Liver (tissue), 8 donors: ENCODE measurements at regions not wholly inside any gene's neighbourhood (a gene's known extent, or its start where the extent isn't known, plus 50 kb on each side); places are given as distances from the start of the nearest gene placed in this dataset.

ENCODE experiments used
- DNase-seq: peaks from one replicate; pipeline ENCODE4 v3.0.0-alpha.2; 2017; ENCODE audit warnings: low spot score
- H3K27ac ChIP-seq, 2 donors: one replicate each; pipeline ENCODE4 v1.7.0; 2013; ENCODE audit warnings: inconsistent platforms in 2 of 2, low read length in 2 of 2, control low read depth in 1 of 2, low read depth in 1 of 2, mild to moderate bottlenecking in 1 of 2
- H3K27me3 ChIP-seq, 4 donors: one replicate each; pipeline versions ENCODE4 v1.6.1 to v1.7.0; 2013; ENCODE audit warnings: low read length in 3 of 4, inconsistent platforms in 1 of 4, mild to moderate bottlenecking in 1 of 4, moderate library complexity in 1 of 4; ENCODE audit not compliant: control insufficient read depth in 4 of 4, insufficient read depth in 4 of 4
- H3K36me3 ChIP-seq, 4 donors: one replicate each; pipeline versions ENCODE4 v1.6.1 to v1.7.0; 2013; ENCODE audit warnings: low read length in 3 of 4, mild to moderate bottlenecking in 3 of 4, low read depth in 1 of 4, moderate library complexity in 1 of 4; ENCODE audit not compliant: control insufficient read depth in 4 of 4, insufficient read depth in 3 of 4
- H3K4me1 ChIP-seq, 4 donors: one replicate each; pipeline versions ENCODE4 v1.6.1 to v1.7.0; 2013; ENCODE audit warnings: low read length in 3 of 4, mild to moderate bottlenecking in 3 of 4, moderate library complexity in 1 of 4; ENCODE audit not compliant: control insufficient read depth in 4 of 4, insufficient read depth in 4 of 4
- H3K4me3 ChIP-seq, 3 donors: one replicate each; pipeline versions ENCODE4 v1.6.1 to v1.7.0; 2013; ENCODE audit warnings: low read length in 3 of 3, control low read depth in 1 of 3, low read depth in 1 of 3, mild to moderate bottlenecking in 1 of 3
- H3K9ac ChIP-seq, 2 donors: one replicate each; pipeline ENCODE4 v1.7.0; 2013; ENCODE audit warnings: low read length in 2 of 2, mild to moderate bottlenecking in 2 of 2, moderate library complexity in 2 of 2, control low read depth in 1 of 2, low read depth in 1 of 2
- H3K9me3 ChIP-seq, 4 donors: one replicate each; pipeline versions ENCODE4 v1.6.1 to v1.7.0; 2013; ENCODE audit warnings: low read length in 3 of 4; ENCODE audit not compliant: control insufficient read depth in 4 of 4
- CTCF ChIP-seq: fragments of 150-350 bp; IDR thresholded peaks from 2 replicates; pipeline ENCODE4 v1.5.1; 2017; ENCODE audit warnings: improper control_type of control experiment, low read depth, low read length; ENCODE audit not compliant: missing input control
- EGR1 ChIP-seq, 2 donors: IDR thresholded peaks; 2 replicates each; pipeline ENCODE4 v1.6.1; 2016 to 2018; ENCODE audit warnings: antibody characterized with exemption in 2 of 2, low read depth in 2 of 2
- FOXA1 ChIP-seq: IDR thresholded peaks from 2 replicates; pipeline ENCODE4 v1.6.1; 2016; ENCODE audit warnings: antibody characterized with exemption
- FOXA2 ChIP-seq: IDR thresholded peaks from 2 replicates; pipeline ENCODE4 v1.6.1; 2016; ENCODE audit warnings: antibody characterized with exemption
- GABPA ChIP-seq, 2 donors: IDR thresholded peaks in 1 of 2; conservative IDR thresholded peaks in 1 of 2; 2 replicates each; pipeline ENCODE4 v1.6.1; 2016; ENCODE audit warnings: antibody characterized with exemption in 2 of 2, mild to moderate bottlenecking in 1 of 2, moderate library complexity in 1 of 2
- HNF4A ChIP-seq, 2 donors: conservative IDR thresholded peaks; 2 replicates each; pipeline ENCODE4 v1.6.1; 2016; ENCODE audit warnings: antibody characterized with exemption in 2 of 2, mild to moderate bottlenecking in 2 of 2
- HNF4G ChIP-seq: IDR thresholded peaks from 2 replicates; pipeline ENCODE4 v1.6.1; 2016; ENCODE audit warnings: antibody characterized with exemption
- JUND ChIP-seq, 2 donors: IDR thresholded peaks; 2 replicates each; pipeline ENCODE4 v1.6.1; 2016; ENCODE audit warnings: antibody characterized with exemption in 2 of 2
- MAX ChIP-seq: IDR thresholded peaks from 2 replicates; pipeline ENCODE4 v1.6.1; 2016; ENCODE audit warnings: antibody characterized with exemption
- NR2F2 ChIP-seq: IDR thresholded peaks from 2 replicates; pipeline ENCODE4 v1.6.1; 2016; ENCODE audit warnings: antibody characterized with exemption
- RAD21 ChIP-seq, 2 donors: IDR thresholded peaks; 2 replicates each; pipeline ENCODE4 v1.6.1; 2016; ENCODE audit warnings: antibody characterized with exemption in 2 of 2, mild to moderate bottlenecking in 2 of 2
- REST ChIP-seq: IDR thresholded peaks from 2 replicates; pipeline ENCODE4 v1.6.1; 2016; ENCODE audit warnings: antibody characterized with exemption, mild to moderate bottlenecking
- RXRA ChIP-seq, 2 donors: IDR thresholded peaks; 2 replicates each; pipeline ENCODE4 v1.6.1; 2017 to 2018; ENCODE audit warnings: antibody characterized with exemption in 2 of 2, mild to moderate bottlenecking in 1 of 2
- SP1 ChIP-seq: IDR thresholded peaks from 2 replicates; pipeline ENCODE4 v1.6.1; 2018; ENCODE audit warnings: antibody characterized with exemption, mild to moderate bottlenecking
- TAF1 ChIP-seq: conservative IDR thresholded peaks from 2 replicates; pipeline ENCODE4 v1.6.1; 2016; ENCODE audit warnings: antibody characterized with exemption, mild to moderate bottlenecking
- YY1 ChIP-seq: IDR thresholded peaks from 2 replicates; pipeline ENCODE4 v1.6.1; 2016; ENCODE audit warnings: antibody characterized with exemption, mild to moderate bottlenecking
- WGBS: extraction: QIAGEN DNeasy Blood & Tissue Kit; methylation state at CpG from one replicate; pipeline ENCODE4 v1.1.7; 2013; 5-methylcytosine and 5-hydroxymethylcytosine counted together
- TF ChIP-seq, protein P1 (sequence below): IDR thresholded peaks from 2 replicates; pipeline ENCODE4 v1.6.1; 2016; ENCODE audit warnings: antibody characterized with exemption
- TF ChIP-seq, protein P2 (sequence below): IDR thresholded peaks from 2 replicates; pipeline ENCODE4 v1.6.1; 2016; ENCODE audit warnings: antibody characterized with exemption
- donor health status: healthy.
- donor health status: healthy.
- donor health status: healthy.
- donor health status: healthy.
- donor health status: healthy.

- TF ChIP-seq, protein P1, sequence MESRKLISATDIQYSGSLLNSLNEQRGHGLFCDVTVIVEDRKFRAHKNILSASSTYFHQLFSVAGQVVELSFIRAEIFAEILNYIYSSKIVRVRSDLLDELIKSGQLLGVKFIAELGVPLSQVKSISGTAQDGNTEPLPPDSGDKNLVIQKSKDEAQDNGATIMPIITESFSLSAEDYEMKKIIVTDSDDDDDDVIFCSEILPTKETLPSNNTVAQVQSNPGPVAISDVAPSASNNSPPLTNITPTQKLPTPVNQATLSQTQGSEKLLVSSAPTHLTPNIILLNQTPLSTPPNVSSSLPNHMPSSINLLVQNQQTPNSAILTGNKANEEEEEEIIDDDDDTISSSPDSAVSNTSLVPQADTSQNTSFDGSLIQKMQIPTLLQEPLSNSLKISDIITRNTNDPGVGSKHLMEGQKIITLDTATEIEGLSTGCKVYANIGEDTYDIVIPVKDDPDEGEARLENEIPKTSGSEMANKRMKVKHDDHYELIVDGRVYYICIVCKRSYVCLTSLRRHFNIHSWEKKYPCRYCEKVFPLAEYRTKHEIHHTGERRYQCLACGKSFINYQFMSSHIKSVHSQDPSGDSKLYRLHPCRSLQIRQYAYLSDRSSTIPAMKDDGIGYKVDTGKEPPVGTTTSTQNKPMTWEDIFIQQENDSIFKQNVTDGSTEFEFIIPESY = no peak
Measured at GRCh38 chr13:102508411-102508810, 88.4 kb upstream of the TPP2 start (continued).

- no peak for TF ChIP-seq JUND (IDR thresholded peaks at IDR 0.05)
- TF ChIP-seq, protein P2, sequence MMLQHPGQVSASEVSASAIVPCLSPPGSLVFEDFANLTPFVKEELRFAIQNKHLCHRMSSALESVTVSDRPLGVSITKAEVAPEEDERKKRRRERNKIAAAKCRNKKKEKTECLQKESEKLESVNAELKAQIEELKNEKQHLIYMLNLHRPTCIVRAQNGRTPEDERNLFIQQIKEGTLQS = no peak
- no peak for TF ChIP-seq HNF4A (conservative IDR thresholded peaks at IDR 0.05)
- TF ChIP-seq RXRA (IDR thresholded peaks at IDR 0.05) = no peak
- no peak for TF ChIP-seq HNF4G
- TF ChIP-seq NR2F2 = no peak
- no peak for TF ChIP-seq TAF1
- no peak for TF ChIP-seq FOXA1
- TF ChIP-seq FOXA2 = no peak
- no peak for TF ChIP-seq SP1
- no peak for TF ChIP-seq GABPA (IDR thresholded peaks at IDR 0.05 in 1 of 2, conservative IDR thresholded peaks at IDR 0.05 in 1 of 2)
- TF ChIP-seq EGR1 (IDR thresholded peaks at IDR 0.05; ENCODE audit: low read depth in 2 of 2) = no peak
- no peak for TF ChIP-seq YY1
- TF ChIP-seq REST = no peak
- Histone ChIP-seq H3K4me1 (no peaks in the 10 kb centered on the region), H3K9ac (no peak overlapping the region), H3K27me3 (no peaks in the 10 kb centered on the region), H3K9me3 (no peaks in the 10 kb centered on the region), H3K4me3 (no peak overlapping the region), H3K36me3 (no peaks in the 10 kb centered on the region), H3K27ac (no peak overlapping the region)
- WGBS = 72% methylated on average over 4 of the region's 4 CpGs
- DNase-seq = no peak
Measured at GRCh38 chr13:102504002-102504401, 92.8 kb upstream of the TPP2 start.

DNA sequence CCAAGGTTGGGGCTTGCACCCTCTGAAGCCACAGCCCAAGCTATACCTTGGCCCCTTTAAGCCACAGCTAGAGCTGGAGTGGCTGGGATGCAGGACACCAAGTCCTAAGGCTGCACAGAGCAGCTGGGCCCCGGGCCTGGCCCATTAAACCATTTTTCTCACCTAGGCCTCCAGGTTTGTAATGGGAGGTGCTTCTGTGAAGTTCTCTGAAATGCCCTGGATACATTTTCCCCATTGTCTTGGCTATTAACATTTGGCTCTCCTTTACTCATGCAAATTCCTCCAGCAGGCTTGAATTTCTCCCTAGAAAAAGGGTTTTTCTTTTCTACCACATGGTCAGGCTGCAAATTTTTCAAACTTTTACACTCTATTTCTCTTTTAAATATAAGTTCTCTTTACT is 93.8 kb upstream of the FGF14 start:
- no peak overlapping the region for H3K4me3 ChIP-seq
- no peaks in the 10 kb centered on the region for H3K4me1 ChIP-seq
- no peak overlapping the region for H3K9ac ChIP-seq
- no peak for DNase-seq
- no peaks in the 10 kb centered on the region for H3K9me3 ChIP-seq
- WGBS = 47% methylated on average over 1 of the region's 1 CpG
- H3K27ac ChIP-seq = no peak overlapping the region
- H3K36me3 ChIP-seq = no peaks in the 10 kb centered on the region
- no peaks in the 10 kb centered on the region for H3K27me3 ChIP-seq
- TF ChIP-seq JUND (IDR thresholded peaks at IDR 0.05) (no peak), NR2F2 (no peak), HNF4A (conservative IDR thresholded peaks at IDR 0.05) (no peak), RXRA (IDR thresholded peaks at IDR 0.05) (no peak), EGR1 (IDR thresholded peaks at IDR 0.05; ENCODE audit: low read depth in 2 of 2) (no peak), CTCF (no peak), GABPA (IDR thresholded peaks at IDR 0.05 in 1 of 2, conservative IDR thresholded peaks at IDR 0.05 in 1 of 2) (no peak), HNF4G (no peak), YY1 (no peak), SP1 (no peak), FOXA2 (no peak), MAX (no peak), FOXA1 (no peak), REST (no peak), RAD21 (IDR thresholded peaks at IDR 0.05) (no peak)
